Endothelial cell of umbilical vein (primary cell): ENCODE measurements at regions not wholly inside any gene's neighbourhood (a gene's known extent, or its start where the extent isn't known, plus 50 kb on each side); places are given as distances from the start of the nearest gene placed in this dataset.
"Not testable (repeated sequence)": the region's sequence is repeated elsewhere in the genome, so short reads cannot be mapped to it uniquely, and the experiment has no call there.

Experiments
- BruUV-seq: library from RNA; stranded (reverse); fragments of 400-500 nt; replicated peaks from 2 replicates; lab custom pipeline; 2021; lab: Mats Ljungman, UMichigan
- CTCF ChIA-PET: fragments of 300-600, 350-600 bp; sonication (Branson Sonifier 250); formaldehyde crosslinking; loops from one replicate; lab custom pipeline; 2021; ENCODE audit warnings: antibody characterized with exemption, inconsistent platforms; lab: Charles Lee
- POLR2A ChIA-PET: fragments of 300-600, 350-600 bp; sonication (Branson Sonifier 250); formaldehyde crosslinking; loops from one replicate; lab custom pipeline; 2021; ENCODE audit warnings: antibody characterized with exemption, inconsistent platforms; lab: Charles Lee
- DNase-seq: peaks from one replicate; pipeline ENCODE4 v3.0.0-alpha.2; 2011; ENCODE audit warnings: low read depth, low spot score
- FAIRE-seq: peaks from 2 replicates; lab custom pipeline; 2011; peaks lifted over from hg19 to GRCh38; lab: Jason Lieb, UNC
- H2AFZ ChIP-seq: 2 replicates; pipeline ENCODE4 v1.6.0; 2012; ENCODE audit warnings: low read depth, low read length, control low read depth, inconsistent platforms
- H3K27ac ChIP-seq: 2 replicates; pipeline ENCODE4 v1.5.1; 2011; ENCODE audit warnings: low read depth, mild to moderate bottlenecking, control low read depth, low read length, moderate library complexity; ENCODE audit not compliant: insufficient read depth
- H3K27me3 ChIP-seq, 2 experiments: 2 replicates each; pipeline versions ENCODE4 v1.6.0 to v1.6.1; 2011; ENCODE audit warnings: low read length in 2 of 2, mixed read lengths in 1 of 2; ENCODE audit not compliant: control insufficient read depth in 2 of 2, insufficient read depth in 2 of 2
- H3K36me3 ChIP-seq, 2 experiments: 2 replicates in 1 of 2; 3 replicates in 1 of 2; pipeline ENCODE4 v1.5.1; 2011; ENCODE audit warnings: low read length in 2 of 2, mild to moderate bottlenecking in 1 of 2, moderate library complexity in 1 of 2; ENCODE audit not compliant: control insufficient read depth in 2 of 2, insufficient read depth in 2 of 2; ENCODE audit errors: extremely low read depth in 1 of 2
- H3K4me1 ChIP-seq: 3 replicates; pipeline ENCODE4 v1.5.1; 2011; ENCODE audit warnings: mild to moderate bottlenecking, low read length; ENCODE audit not compliant: control insufficient read depth, insufficient read depth; ENCODE audit errors: extremely low read depth
- H3K4me2 ChIP-seq: 2 replicates; pipeline ENCODE4 v1.6.1; 2011; ENCODE audit warnings: low read length, control low read depth, mixed read lengths; ENCODE audit not compliant: insufficient read depth
- H3K4me3 ChIP-seq, 3 experiments: fragments of 200-600 bp in 1 of 3; sonication (generic), shearing (Covaris generic) in 1 of 3; replicated peaks in 1 of 3; 2 replicates each; pipeline ENCODE4 v1.5.1; 2011 to 2016; ENCODE audit warnings: control low read depth in 3 of 3, low read length in 3 of 3, mild to moderate bottlenecking in 2 of 3, inconsistent platforms in 1 of 3, low read depth in 1 of 3, moderate library complexity in 1 of 3; ENCODE audit not compliant: insufficient read depth in 1 of 3
- H3K79me2 ChIP-seq: 2 replicates; pipeline ENCODE4 v1.6.0; 2012; ENCODE audit warnings: low read length, inconsistent platforms; ENCODE audit not compliant: control insufficient read depth, insufficient read depth
- H3K9ac ChIP-seq: replicated peaks from 2 replicates; pipeline ENCODE3; 2011; ENCODE audit warnings: low read length, control low read depth; ENCODE audit not compliant: insufficient read depth; ENCODE audit errors: extremely low read depth
- H3K9me1 ChIP-seq: replicated peaks from 3 replicates; pipeline ENCODE4 v1.6.0; 2011; ENCODE audit warnings: mild to moderate bottlenecking, low read length; ENCODE audit not compliant: control insufficient read depth, insufficient read depth; ENCODE audit errors: extremely low read depth
- H3K9me3 ChIP-seq: replicated peaks from 2 replicates; pipeline ENCODE4 v1.5.1; 2012; ENCODE audit warnings: low read length, inconsistent platforms; ENCODE audit not compliant: control insufficient read depth, insufficient read depth
- H4K20me1 ChIP-seq: replicated peaks from 2 replicates; pipeline ENCODE3; 2011; ENCODE audit warnings: mild to moderate bottlenecking, low read length; ENCODE audit not compliant: control insufficient read depth, insufficient read depth; ENCODE audit errors: extremely low read depth
- EZH2 ChIP-seq: IDR thresholded peaks from 2 replicates; pipeline ENCODE4 v1.6.1; 2012; ENCODE audit warnings: borderline replicate concordance, low read depth, mild to moderate bottlenecking, moderate library complexity, low read length, inconsistent platforms; ENCODE audit not compliant: severe bottlenecking
- FOS ChIP-seq: IDR thresholded peaks from 2 replicates; pipeline ENCODE4 v1.6.1; 2011; ENCODE audit warnings: mild to moderate bottlenecking, low read length, moderate library complexity, borderline replicate concordance; ENCODE audit not compliant: insufficient read depth
- GATA2 ChIP-seq: IDR thresholded peaks from 2 replicates; pipeline ENCODE4 v1.7.0; 2011; ENCODE audit warnings: low read depth, mild to moderate bottlenecking, moderate library complexity, mixed read lengths, low read length; ENCODE audit not compliant: insufficient read length, insufficient read depth
- JUN ChIP-seq: IDR thresholded peaks from 2 replicates; pipeline ENCODE4 v1.6.1; 2011; ENCODE audit warnings: borderline replicate concordance, low read depth; ENCODE audit not compliant: insufficient read length, insufficient read depth
- MYC ChIP-seq: IDR thresholded peaks from one replicate; pipeline ENCODE4 v1.6.1; 2011; ENCODE audit warnings: mild to moderate bottlenecking, low read depth, low read length
- POLR2A ChIP-seq: IDR thresholded peaks from 2 replicates; pipeline ENCODE4 v1.6.1; 2012; ENCODE audit warnings: low read depth, mild to moderate bottlenecking, control low read depth, low read length
- POLR2AphosphoS5 ChIP-seq: IDR thresholded peaks from 2 replicates; pipeline ENCODE4 v1.6.1; 2012; ENCODE audit warnings: low read depth, mild to moderate bottlenecking, control low read depth, low read length, moderate library complexity; ENCODE audit not compliant: insufficient read depth
- dilution Hi-C: fragments of 300-500 bp; cut with MboI; formaldehyde crosslinking; loops from one replicate; pipeline ENCODE4 v1.15.0; 2019; ENCODE audit warnings: low sequenced_read_pairs; ENCODE audit not compliant: extremely low pct_ligation_motif_present
- intact Hi-C: fragments of 100-400 bp; cut with micrococcal nuclease; formaldehyde crosslinking; loops from one replicate; pipeline ENCODE4 v1.10.0; 2022
- TF ChIP-seq, protein P1 (sequence below): IDR thresholded peaks from 2 replicates; pipeline ENCODE4 v1.6.1; 2011; ENCODE audit not compliant: insufficient read depth, insufficient read length
- TF ChIP-seq, protein P2 (sequence below), 2 donors: IDR thresholded peaks; 1 replicate in 1 of 2; 2 replicates in 1 of 2; pipeline ENCODE4 v1.5.1; 2011; ENCODE audit warnings: low read length in 2 of 2, mild to moderate bottlenecking in 2 of 2, moderate library complexity in 2 of 2, control low read depth in 1 of 2, inconsistent platforms in 1 of 2, low read depth in 1 of 2; ENCODE audit not compliant: insufficient read depth in 1 of 2; ENCODE audit errors: extremely low read depth in 1 of 2

DNA sequence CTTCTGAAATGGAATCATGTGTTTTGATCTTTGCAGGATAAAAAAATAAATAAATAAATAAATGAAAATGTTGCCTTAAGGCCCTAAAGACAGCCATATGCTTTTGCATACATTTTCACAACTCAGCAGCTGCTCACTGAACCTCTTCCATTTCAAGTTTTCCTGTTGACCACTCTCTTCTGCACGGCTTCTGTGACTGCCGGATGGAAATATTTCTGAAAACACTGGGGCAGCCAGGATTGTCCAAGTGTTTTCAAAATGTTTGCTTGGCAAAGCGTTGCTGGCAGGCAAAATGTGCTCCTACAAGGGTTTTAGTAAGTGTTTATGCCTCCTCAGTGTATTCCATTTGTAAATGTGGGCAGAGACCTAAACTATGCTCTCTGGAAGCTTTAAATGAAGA, 208.1 kb upstream of the IL1RAPL1 start:
- ChIA-PET POLR2A (no interaction called here), CTCF (no interaction called here)
- no TSS peak for BruUV-seq
- Histone ChIP-seq H3K27ac (no peak overlapping the region), H3K4me2 (no peak overlapping the region), H3K4me3 (no peak overlapping the region), H3K9ac (no peak overlapping the region), H3K79me2 (no peaks in the 10 kb centered on the region), H3K4me1 (no peaks in the 10 kb centered on the region), H3K27me3 (no peaks in the 10 kb centered on the region), H3K9me3 (no peaks in the 10 kb centered on the region), H2AFZ (no peak overlapping the region), H3K36me3 (no peaks in the 10 kb centered on the region), H3K9me1 (no peaks in the 10 kb centered on the region), H4K20me1 (no peaks in the 10 kb centered on the region)
- TF ChIP-seq POLR2AphosphoS5: no peak
- TF ChIP-seq EZH2: no peak
- TF ChIP-seq POLR2A: no peak
- TF ChIP-seq, protein P1, sequence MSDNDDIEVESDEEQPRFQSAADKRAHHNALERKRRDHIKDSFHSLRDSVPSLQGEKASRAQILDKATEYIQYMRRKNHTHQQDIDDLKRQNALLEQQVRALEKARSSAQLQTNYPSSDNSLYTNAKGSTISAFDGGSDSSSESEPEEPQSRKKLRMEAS: no peak
- TF ChIP-seq FOS: no peak
- no peak for TF ChIP-seq GATA2
- TF ChIP-seq, protein P2, sequence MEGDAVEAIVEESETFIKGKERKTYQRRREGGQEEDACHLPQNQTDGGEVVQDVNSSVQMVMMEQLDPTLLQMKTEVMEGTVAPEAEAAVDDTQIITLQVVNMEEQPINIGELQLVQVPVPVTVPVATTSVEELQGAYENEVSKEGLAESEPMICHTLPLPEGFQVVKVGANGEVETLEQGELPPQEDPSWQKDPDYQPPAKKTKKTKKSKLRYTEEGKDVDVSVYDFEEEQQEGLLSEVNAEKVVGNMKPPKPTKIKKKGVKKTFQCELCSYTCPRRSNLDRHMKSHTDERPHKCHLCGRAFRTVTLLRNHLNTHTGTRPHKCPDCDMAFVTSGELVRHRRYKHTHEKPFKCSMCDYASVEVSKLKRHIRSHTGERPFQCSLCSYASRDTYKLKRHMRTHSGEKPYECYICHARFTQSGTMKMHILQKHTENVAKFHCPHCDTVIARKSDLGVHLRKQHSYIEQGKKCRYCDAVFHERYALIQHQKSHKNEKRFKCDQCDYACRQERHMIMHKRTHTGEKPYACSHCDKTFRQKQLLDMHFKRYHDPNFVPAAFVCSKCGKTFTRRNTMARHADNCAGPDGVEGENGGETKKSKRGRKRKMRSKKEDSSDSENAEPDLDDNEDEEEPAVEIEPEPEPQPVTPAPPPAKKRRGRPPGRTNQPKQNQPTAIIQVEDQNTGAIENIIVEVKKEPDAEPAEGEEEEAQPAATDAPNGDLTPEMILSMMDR (IDR thresholded peaks at IDR 0.05; ENCODE audit: extremely low read depth in 1 of 2, insufficient read depth in 1 of 2, low read depth in 1 of 2, low read length in 2 of 2): no peak
- TF ChIP-seq JUN: no peak
- no peak for TF ChIP-seq MYC
- DNase-seq: no peak
- FAIRE-seq: no peak
- intact Hi-C loops (no loop called here), dilution Hi-C loops (no loop called here)

DNA sequence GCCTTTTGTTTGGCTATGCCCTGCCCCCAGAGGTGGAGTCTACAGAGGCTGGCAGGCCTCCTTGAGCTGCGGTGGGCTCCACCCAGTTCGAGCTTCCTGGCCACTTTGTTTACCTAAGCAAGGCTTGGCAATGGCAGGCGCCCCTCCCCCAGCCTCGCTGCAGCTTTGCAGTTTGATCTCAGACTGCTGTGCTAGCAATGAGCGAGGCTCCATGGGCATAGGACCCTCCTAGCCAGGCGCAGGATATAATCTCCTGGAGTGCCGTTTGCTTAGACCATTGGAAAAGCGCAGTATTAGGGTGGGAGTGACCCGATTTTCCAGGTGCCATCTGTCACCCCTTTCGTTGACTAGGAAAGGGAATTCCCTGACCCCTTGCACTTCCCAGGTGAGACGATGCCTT, 219.6 kb upstream of the IL1RAPL1 start:
- H2AFZ ChIP-seq, intact Hi-C loops, POLR2A ChIA-PET, FAIRE-seq, H3K9me3 ChIP-seq, dilution Hi-C loops, H3K4me3 ChIP-seq, H3K27ac ChIP-seq, H3K9ac ChIP-seq, H3K27me3 ChIP-seq, BruUV-seq, H3K9me1 ChIP-seq, H3K4me1 ChIP-seq, CTCF ChIA-PET, H4K20me1 ChIP-seq, DNase-seq, H3K36me3 ChIP-seq, H3K79me2 ChIP-seq, H3K4me2 ChIP-seq: not testable (repeated sequence)
